ENCODE measurements at regions not wholly inside any gene's neighbourhood (a gene's known extent, or its start where the extent isn't known, plus 50 kb on each side); places are given as distances from the start of the nearest gene placed in this dataset.

DNA sequence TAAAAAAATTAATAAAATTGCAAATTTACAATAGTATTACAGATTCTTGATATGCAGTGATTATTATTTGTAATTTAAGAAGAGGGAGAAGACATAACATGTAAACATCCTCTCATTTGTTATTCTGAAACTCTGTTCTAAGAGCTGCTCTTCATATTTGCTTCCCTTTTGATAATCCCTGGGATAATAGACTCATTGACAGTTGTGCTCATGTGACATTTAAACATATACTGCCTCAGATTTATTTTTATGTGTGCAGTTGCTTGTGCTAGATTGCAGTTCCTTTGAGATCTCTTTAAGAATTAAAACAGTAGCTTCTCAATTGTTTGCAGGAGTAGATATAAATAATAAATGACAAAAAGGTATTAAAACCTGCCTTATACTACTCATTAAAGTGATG, 605.1 kb upstream of the CNTNAP5 start:
- TF ChIP-seq POLR2A (IDR thresholded peaks at IDR 0.05): no peak
- TF ChIP-seq, protein P1, sequence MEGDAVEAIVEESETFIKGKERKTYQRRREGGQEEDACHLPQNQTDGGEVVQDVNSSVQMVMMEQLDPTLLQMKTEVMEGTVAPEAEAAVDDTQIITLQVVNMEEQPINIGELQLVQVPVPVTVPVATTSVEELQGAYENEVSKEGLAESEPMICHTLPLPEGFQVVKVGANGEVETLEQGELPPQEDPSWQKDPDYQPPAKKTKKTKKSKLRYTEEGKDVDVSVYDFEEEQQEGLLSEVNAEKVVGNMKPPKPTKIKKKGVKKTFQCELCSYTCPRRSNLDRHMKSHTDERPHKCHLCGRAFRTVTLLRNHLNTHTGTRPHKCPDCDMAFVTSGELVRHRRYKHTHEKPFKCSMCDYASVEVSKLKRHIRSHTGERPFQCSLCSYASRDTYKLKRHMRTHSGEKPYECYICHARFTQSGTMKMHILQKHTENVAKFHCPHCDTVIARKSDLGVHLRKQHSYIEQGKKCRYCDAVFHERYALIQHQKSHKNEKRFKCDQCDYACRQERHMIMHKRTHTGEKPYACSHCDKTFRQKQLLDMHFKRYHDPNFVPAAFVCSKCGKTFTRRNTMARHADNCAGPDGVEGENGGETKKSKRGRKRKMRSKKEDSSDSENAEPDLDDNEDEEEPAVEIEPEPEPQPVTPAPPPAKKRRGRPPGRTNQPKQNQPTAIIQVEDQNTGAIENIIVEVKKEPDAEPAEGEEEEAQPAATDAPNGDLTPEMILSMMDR (IDR thresholded peaks at IDR 0.05): no peak
